ENCODE measurements at regions not wholly inside any gene's neighbourhood (a gene's known extent, or its start where the extent isn't known, plus 50 kb on each side); places are given as distances from the start of the nearest gene placed in this dataset.

DNA sequence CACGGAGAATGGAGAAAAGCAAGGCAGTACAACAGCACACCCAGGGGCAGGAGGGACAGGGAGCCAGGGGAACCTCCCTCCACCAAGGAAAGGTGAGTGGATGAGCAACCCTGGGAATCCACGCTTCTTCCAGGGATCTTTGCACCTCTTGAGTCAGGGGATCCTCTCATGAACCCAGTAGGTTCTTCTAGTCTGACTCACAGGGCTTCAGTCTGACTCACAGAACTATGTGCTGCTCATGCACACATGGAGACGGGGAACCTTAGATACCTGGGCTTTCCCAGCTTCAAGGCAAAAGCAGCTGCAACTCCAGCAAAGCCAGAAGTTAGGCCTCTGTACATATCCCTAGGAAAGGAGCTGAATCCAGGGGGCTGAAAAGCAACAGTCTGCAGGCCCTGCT lies 1021.4 kb upstream of the TENM4 start:
- TF ChIP-seq, protein P1, sequence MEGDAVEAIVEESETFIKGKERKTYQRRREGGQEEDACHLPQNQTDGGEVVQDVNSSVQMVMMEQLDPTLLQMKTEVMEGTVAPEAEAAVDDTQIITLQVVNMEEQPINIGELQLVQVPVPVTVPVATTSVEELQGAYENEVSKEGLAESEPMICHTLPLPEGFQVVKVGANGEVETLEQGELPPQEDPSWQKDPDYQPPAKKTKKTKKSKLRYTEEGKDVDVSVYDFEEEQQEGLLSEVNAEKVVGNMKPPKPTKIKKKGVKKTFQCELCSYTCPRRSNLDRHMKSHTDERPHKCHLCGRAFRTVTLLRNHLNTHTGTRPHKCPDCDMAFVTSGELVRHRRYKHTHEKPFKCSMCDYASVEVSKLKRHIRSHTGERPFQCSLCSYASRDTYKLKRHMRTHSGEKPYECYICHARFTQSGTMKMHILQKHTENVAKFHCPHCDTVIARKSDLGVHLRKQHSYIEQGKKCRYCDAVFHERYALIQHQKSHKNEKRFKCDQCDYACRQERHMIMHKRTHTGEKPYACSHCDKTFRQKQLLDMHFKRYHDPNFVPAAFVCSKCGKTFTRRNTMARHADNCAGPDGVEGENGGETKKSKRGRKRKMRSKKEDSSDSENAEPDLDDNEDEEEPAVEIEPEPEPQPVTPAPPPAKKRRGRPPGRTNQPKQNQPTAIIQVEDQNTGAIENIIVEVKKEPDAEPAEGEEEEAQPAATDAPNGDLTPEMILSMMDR (IDR thresholded peaks at IDR 0.05; ENCODE audit: insufficient read depth, low read length, poor library complexity, severe bottlenecking), result no peak
- Histone ChIP-seq H3K27me3 (ENCODE audit: control insufficient read depth, insufficient read depth, low read length) (no peaks in the 10 kb centered on the region), H3K36me3 (ENCODE audit: control insufficient read depth, insufficient read depth, low read length) (no peaks in the 10 kb centered on the region), H3K4me3 (ENCODE audit: low read depth, low read length) (no peak overlapping the region)
- DNase-seq (ENCODE audit: low read depth), result peak; percentile 54

DNA sequence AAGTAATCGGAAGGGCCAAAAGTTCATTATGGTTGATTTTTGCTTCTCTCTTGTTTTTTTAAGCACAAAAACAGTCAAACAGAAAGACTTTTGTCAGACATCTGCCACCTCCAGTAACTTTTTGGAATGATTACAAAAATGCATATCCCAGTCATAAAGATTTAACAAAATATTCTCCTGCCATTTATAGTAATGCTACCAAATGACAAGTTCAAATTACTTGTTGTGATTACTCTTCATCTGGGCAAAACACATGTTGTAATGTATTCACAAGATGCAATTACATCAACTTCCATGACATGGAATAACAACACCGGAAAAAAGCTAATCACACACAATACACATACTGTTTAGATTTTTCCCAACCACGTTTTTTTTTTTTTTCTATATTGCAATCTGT lies 1017.5 kb upstream of the TENM4 start:
- no peak for DNase-seq (ENCODE audit: low read depth)
- Histone ChIP-seq H3K27me3 (ENCODE audit: control insufficient read depth, insufficient read depth, low read length) (no peaks in the 10 kb centered on the region), H3K4me3 (ENCODE audit: low read depth, low read length) (no peak overlapping the region), H3K36me3 (ENCODE audit: control insufficient read depth, insufficient read depth, low read length) (no peaks in the 10 kb centered on the region)
- TF ChIP-seq, protein P1 (IDR thresholded peaks at IDR 0.05; ENCODE audit: insufficient read depth, low read length, poor library complexity, severe bottlenecking), result no peak

DNA sequence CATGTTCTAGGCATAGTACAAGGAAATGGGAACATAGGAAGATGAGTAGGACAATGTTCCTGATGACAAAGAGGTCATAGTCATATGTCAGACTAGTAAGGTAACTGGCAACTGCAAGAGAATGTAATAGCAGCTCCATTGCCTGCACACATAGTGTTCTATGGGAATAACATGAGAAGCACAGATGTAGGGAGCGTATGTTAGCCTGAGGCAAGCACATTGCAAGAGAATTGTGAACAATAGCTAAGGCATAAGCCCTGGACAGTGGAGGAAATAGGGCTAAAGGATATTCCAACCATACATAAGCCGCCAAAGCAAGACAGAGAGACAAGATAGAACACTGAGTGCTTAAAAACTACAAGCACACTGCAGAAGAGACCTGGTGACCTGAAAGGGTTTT lies 1017.0 kb upstream of the TENM4 start:
- no peaks in the 10 kb centered on the region for H3K36me3 ChIP-seq (ENCODE audit: control insufficient read depth, insufficient read depth, low read length)
- TF ChIP-seq, protein P1 (IDR thresholded peaks at IDR 0.05; ENCODE audit: insufficient read depth, low read length, poor library complexity, severe bottlenecking), result no peak

DNA sequence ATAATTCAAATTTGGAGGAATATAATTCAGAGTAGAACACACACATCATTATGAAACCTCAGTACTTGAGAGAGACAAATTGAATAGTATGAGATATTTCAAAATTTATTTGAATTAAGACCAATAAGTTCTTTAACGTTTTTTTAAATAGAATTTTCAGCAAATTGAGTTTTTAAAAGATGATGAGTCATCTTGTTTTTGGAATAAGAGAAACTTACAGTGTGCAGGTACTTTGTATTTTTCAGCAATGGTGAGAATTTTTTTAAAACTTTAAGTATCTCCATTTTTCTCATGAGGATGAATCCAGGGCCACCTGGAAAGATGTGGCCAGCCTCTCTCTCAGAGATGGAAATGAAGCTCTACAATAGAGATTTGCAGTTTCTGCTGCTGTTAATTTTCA lies 1015.0 kb upstream of the TENM4 start:
- H3K27me3 ChIP-seq (ENCODE audit: control insufficient read depth, insufficient read depth, low read length), result no peaks in the 10 kb centered on the region
- DNase-seq (ENCODE audit: low read depth), result no peak
- TF ChIP-seq, protein P1 (IDR thresholded peaks at IDR 0.05; ENCODE audit: insufficient read depth, low read length, poor library complexity, severe bottlenecking), result no peak
- no peaks in the 10 kb centered on the region for H3K36me3 ChIP-seq (ENCODE audit: control insufficient read depth, insufficient read depth, low read length)
- no peak overlapping the region for H3K4me3 ChIP-seq (ENCODE audit: low read depth, low read length)

More for the DNA sequence above, 1017.0 kb upstream of the TENM4 start:
- no peak overlapping the region for H3K4me3 ChIP-seq (ENCODE audit: low read depth, low read length)
- DNase-seq (ENCODE audit: low read depth), result no peak
- no peaks in the 10 kb centered on the region for H3K27me3 ChIP-seq (ENCODE audit: control insufficient read depth, insufficient read depth, low read length)

DNA sequence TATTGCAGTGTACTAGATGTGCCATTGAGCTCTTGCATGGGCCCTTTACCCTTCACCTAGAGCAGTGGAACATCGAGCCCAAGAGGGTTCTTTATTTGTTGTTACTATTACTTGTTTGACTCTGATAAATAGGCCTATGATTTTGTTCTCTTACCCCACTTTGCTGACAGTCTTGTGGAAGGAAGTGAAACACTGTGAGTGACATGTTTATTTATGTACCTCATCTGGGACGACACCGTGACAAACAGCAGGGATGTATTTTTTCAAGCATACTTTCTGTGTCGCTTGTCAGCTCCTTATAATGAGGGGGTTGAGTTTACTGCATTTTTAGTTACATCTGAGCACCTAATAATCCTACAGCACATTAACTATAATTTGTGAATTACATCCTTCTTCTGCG lies 1010.3 kb upstream of the TENM4 start:
- H3K27me3 ChIP-seq (ENCODE audit: control insufficient read depth, insufficient read depth, low read length), result no peaks in the 10 kb centered on the region
- DNase-seq (ENCODE audit: low read depth), result no peak
- TF ChIP-seq, protein P1 (IDR thresholded peaks at IDR 0.05; ENCODE audit: insufficient read depth, low read length, poor library complexity, severe bottlenecking), result no peak
- H3K4me3 ChIP-seq (ENCODE audit: low read depth, low read length), result no peak overlapping the region
- H3K36me3 ChIP-seq (ENCODE audit: control insufficient read depth, insufficient read depth, low read length), result no peaks in the 10 kb centered on the region

DNA sequence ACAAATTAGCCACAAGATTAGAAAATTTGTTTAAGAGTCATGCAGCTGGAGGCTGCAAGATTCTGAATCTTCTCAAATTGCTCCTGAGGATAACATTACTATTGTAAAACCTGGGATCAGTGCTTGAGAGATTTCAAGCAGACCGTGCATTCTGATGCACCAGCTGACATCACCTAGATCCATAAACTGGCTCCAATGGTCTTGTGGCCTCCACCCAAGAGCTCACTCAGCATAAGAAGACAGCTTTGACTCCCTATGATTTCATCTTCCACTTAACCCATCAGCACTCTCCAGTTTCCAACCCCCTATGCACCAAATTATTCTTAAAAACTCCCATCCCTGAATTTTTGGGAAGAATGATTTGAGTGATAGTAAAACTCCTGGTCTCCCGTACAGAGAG lies 1007.9 kb upstream of the TENM4 start:
- Histone ChIP-seq H3K4me3 (ENCODE audit: low read depth, low read length) (no peak overlapping the region), H3K27me3 (ENCODE audit: control insufficient read depth, insufficient read depth, low read length) (no peaks in the 10 kb centered on the region), H3K36me3 (ENCODE audit: control insufficient read depth, insufficient read depth, low read length) (no peaks in the 10 kb centered on the region)
- DNase-seq (ENCODE audit: low read depth), result no peak
- TF ChIP-seq, protein P1 (IDR thresholded peaks at IDR 0.05; ENCODE audit: insufficient read depth, low read length, poor library complexity, severe bottlenecking), result no peak
